ENCODE measurements at regions not wholly inside any gene's neighbourhood (a gene's known extent, or its start where the extent isn't known, plus 50 kb on each side); places are given as distances from the start of the nearest gene placed in this dataset.

GRCh38 chr1:93738926-93739325 lies 57.3 kb upstream of the BCAR3 start:
- TF ChIP-seq, protein P1, sequence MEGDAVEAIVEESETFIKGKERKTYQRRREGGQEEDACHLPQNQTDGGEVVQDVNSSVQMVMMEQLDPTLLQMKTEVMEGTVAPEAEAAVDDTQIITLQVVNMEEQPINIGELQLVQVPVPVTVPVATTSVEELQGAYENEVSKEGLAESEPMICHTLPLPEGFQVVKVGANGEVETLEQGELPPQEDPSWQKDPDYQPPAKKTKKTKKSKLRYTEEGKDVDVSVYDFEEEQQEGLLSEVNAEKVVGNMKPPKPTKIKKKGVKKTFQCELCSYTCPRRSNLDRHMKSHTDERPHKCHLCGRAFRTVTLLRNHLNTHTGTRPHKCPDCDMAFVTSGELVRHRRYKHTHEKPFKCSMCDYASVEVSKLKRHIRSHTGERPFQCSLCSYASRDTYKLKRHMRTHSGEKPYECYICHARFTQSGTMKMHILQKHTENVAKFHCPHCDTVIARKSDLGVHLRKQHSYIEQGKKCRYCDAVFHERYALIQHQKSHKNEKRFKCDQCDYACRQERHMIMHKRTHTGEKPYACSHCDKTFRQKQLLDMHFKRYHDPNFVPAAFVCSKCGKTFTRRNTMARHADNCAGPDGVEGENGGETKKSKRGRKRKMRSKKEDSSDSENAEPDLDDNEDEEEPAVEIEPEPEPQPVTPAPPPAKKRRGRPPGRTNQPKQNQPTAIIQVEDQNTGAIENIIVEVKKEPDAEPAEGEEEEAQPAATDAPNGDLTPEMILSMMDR (IDR thresholded peaks at IDR 0.05) = no peak
- no peak for TF ChIP-seq POLR2A (IDR thresholded peaks at IDR 0.05)
